ENCODE measurements at regions not wholly inside any gene's neighbourhood (a gene's known extent, or its start where the extent isn't known, plus 50 kb on each side); places are given as distances from the start of the nearest gene placed in this dataset.

GRCh38 chr3:181578743-181579142 is 133.0 kb upstream of the SOX2 start:
- no peak for TF ChIP-seq CTCF (IDR thresholded peaks at IDR 0.05; ENCODE audit: borderline replicate concordance, extremely low read depth, low read length, poor library complexity, severe bottlenecking)
- no peak for TF ChIP-seq EZH2 (IDR thresholded peaks at IDR 0.05; ENCODE audit: borderline replicate concordance, low read depth, low read length, severe bottlenecking)
